ENCODE measurements at regions not wholly inside any gene's neighbourhood (a gene's known extent, or its start where the extent isn't known, plus 50 kb on each side); places are given as distances from the start of the nearest gene placed in this dataset.

- BruUV-seq (replicated peaks): no TSS peak
- in situ Hi-C loops (cut with HindIII; ENCODE audit: low pct_unique_long_range_greater_than_20kb, low sequenced_read_pairs) (no loop called here), intact Hi-C loops (cut with micrococcal nuclease; ENCODE audit: unreplicated experiment) (no loop called here)
- ChIA-PET CTCF (no interaction called here), POLR2A (no interaction called here)
- no peak for DNase-seq (ENCODE audit: low read depth, low spot score)
- TF ChIP-seq POLR2AphosphoS5 (IDR thresholded peaks at IDR 0.05; ENCODE audit: low read depth, low read length) (no peak), CTCF (IDR thresholded peaks at IDR 0.05) (no peak), REST (IDR thresholded peaks at IDR 0.05; ENCODE audit: insufficient read depth in 1 of 2, low read depth in 2 of 2, low read length in 1 of 2) (no peak), SIN3A (IDR thresholded peaks at IDR 0.05; ENCODE audit: borderline replicate concordance, insufficient read depth, low read depth, low read length) (no peak), TCF7L2 (IDR thresholded peaks at IDR 0.05; ENCODE audit: low read depth, low read length) (no peak)
- no peak overlapping the region for H3K27ac ChIP-seq (ENCODE audit: low read length)
- no peaks in the 10 kb centered on the region for H3K4me1 ChIP-seq (ENCODE audit: control insufficient read depth, insufficient read depth, low read length)
- H3K27me3 ChIP-seq (ENCODE audit: control insufficient read depth, insufficient read depth, low read length): no peaks in the 10 kb centered on the region
- H3K4me3 ChIP-seq (ENCODE audit: low read depth in 2 of 2, low read length in 2 of 2): no peak overlapping the region
- no peaks in the 10 kb centered on the region for H3K9me3 ChIP-seq (ENCODE audit: control insufficient read depth, insufficient read depth, low read depth, low read length)
- H3K36me3 ChIP-seq (ENCODE audit: control insufficient read depth, insufficient read depth, low read length): no peaks in the 10 kb centered on the region
- no peak for ATAC-seq
These were observed 129.9 kb downstream of the DDX1 start for GRCh38 chr2:15721411-15722067.

- no peaks in the 10 kb centered on the region for H3K27me3 ChIP-seq (ENCODE audit: control insufficient read depth, insufficient read depth, low read length)
- H3K9me3 ChIP-seq (ENCODE audit: control insufficient read depth, insufficient read depth, low read depth, low read length): no peaks in the 10 kb centered on the region
- POLR2A ChIA-PET: no interaction called here
- TF ChIP-seq POLR2AphosphoS5 (IDR thresholded peaks at IDR 0.05; ENCODE audit: low read depth, low read length): no peak
- no peak for TF ChIP-seq SIN3A (IDR thresholded peaks at IDR 0.05; ENCODE audit: borderline replicate concordance, insufficient read depth, low read depth, low read length)
- TF ChIP-seq TCF7L2 (IDR thresholded peaks at IDR 0.05; ENCODE audit: low read depth, low read length): no peak
- no peak for TF ChIP-seq CTCF (IDR thresholded peaks at IDR 0.05)
- TF ChIP-seq REST (IDR thresholded peaks at IDR 0.05; ENCODE audit: insufficient read depth in 1 of 2, low read depth in 2 of 2, low read length in 1 of 2): no peak
- CTCF ChIA-PET: no interaction called here
- DNase-seq (ENCODE audit: low read depth, low spot score) (no peak), ATAC-seq (no peak)
- no peak overlapping the region for H3K27ac ChIP-seq (ENCODE audit: low read length)
- no peaks in the 10 kb centered on the region for H3K4me1 ChIP-seq (ENCODE audit: control insufficient read depth, insufficient read depth, low read length)
- no peak overlapping the region for H3K4me3 ChIP-seq (ENCODE audit: low read depth in 2 of 2, low read length in 2 of 2)
- BruUV-seq (replicated peaks): no TSS peak
- in situ Hi-C loops (cut with HindIII; ENCODE audit: low pct_unique_long_range_greater_than_20kb, low sequenced_read_pairs) (no loop called here), intact Hi-C loops (cut with micrococcal nuclease; ENCODE audit: unreplicated experiment) (no loop called here)
- H3K36me3 ChIP-seq (ENCODE audit: control insufficient read depth, insufficient read depth, low read length): no peaks in the 10 kb centered on the region
These were observed 131.3 kb downstream of the DDX1 start for GRCh38 chr2:15722980-15723379.
